ENCODE measurements at regions not wholly inside any gene's neighbourhood (a gene's known extent, or its start where the extent isn't known, plus 50 kb on each side); places are given as distances from the start of the nearest gene placed in this dataset.

- Histone ChIP-seq H3K27ac (no peak overlapping the region), H3F3A (ENCODE audit: low read depth) (no peaks in the 10 kb centered on the region), H3K4me1 (no peaks in the 10 kb centered on the region), H3K4me3 (no peak overlapping the region), H2AFZ (replicated peaks) (no peak overlapping the region), H3K9me3 (ENCODE audit: low read depth) (no peaks in the 10 kb centered on the region), H4K20me1 (ENCODE audit: low read depth) (no peaks in the 10 kb centered on the region), H3K36me3 (no peaks in the 10 kb centered on the region), H3K9ac (no peak overlapping the region), H3K27me3 (no peaks in the 10 kb centered on the region), H3K79me2 (ENCODE audit: low read depth) (no peaks in the 10 kb centered on the region), H3K4me2 (no peak overlapping the region)
- TF ChIP-seq EZH2phosphoT487 (IDR thresholded peaks at IDR 0.05): no peak
- no peak for TF ChIP-seq EZH2 (IDR thresholded peaks at IDR 0.05)
- TF ChIP-seq, protein P1, sequence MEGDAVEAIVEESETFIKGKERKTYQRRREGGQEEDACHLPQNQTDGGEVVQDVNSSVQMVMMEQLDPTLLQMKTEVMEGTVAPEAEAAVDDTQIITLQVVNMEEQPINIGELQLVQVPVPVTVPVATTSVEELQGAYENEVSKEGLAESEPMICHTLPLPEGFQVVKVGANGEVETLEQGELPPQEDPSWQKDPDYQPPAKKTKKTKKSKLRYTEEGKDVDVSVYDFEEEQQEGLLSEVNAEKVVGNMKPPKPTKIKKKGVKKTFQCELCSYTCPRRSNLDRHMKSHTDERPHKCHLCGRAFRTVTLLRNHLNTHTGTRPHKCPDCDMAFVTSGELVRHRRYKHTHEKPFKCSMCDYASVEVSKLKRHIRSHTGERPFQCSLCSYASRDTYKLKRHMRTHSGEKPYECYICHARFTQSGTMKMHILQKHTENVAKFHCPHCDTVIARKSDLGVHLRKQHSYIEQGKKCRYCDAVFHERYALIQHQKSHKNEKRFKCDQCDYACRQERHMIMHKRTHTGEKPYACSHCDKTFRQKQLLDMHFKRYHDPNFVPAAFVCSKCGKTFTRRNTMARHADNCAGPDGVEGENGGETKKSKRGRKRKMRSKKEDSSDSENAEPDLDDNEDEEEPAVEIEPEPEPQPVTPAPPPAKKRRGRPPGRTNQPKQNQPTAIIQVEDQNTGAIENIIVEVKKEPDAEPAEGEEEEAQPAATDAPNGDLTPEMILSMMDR (IDR thresholded peaks at IDR 0.05): no peak
- no peak overlapping the region for H3K27ac Mint-ChIP-seq
- no peaks in the 10 kb centered on the region for H3K27me3 Mint-ChIP-seq (ENCODE audit: insufficient read depth, low read depth)
- no peaks in the 10 kb centered on the region for H3K36me3 Mint-ChIP-seq
- H3K4me1 Mint-ChIP-seq: peaks cover 11% of the 10 kb centered on the region
- no peaks in the 10 kb centered on the region for H3K9me3 Mint-ChIP-seq
- no peak overlapping the region for H3K4me3 Mint-ChIP-seq
- DNase-seq (ENCODE audit: low spot score): no peak
Measured at GRCh38 chr7:125055376-125055775, 125.8 kb upstream of the POT1 start.

- Histone ChIP-seq H3K79me2 (ENCODE audit: low read depth) (no peaks in the 10 kb centered on the region), H3K4me1 (no peaks in the 10 kb centered on the region), H3K4me2 (no peak overlapping the region), H3K36me3 (no peaks in the 10 kb centered on the region), H2AFZ (replicated peaks) (no peak overlapping the region), H3F3A (ENCODE audit: low read depth) (no peaks in the 10 kb centered on the region), H3K9ac (no peak overlapping the region), H3K27me3 (no peaks in the 10 kb centered on the region), H4K20me1 (ENCODE audit: low read depth) (no peaks in the 10 kb centered on the region), H3K4me3 (no peak overlapping the region), H3K9me3 (ENCODE audit: low read depth) (no peaks in the 10 kb centered on the region), H3K27ac (no peak overlapping the region)
- no peak overlapping the region for H3K27ac Mint-ChIP-seq
- DNase-seq (ENCODE audit: low spot score): no peak
- H3K4me3 Mint-ChIP-seq: no peak overlapping the region
- H3K36me3 Mint-ChIP-seq: no peaks in the 10 kb centered on the region
- TF ChIP-seq EZH2phosphoT487 (IDR thresholded peaks at IDR 0.05) (no peak), EZH2 (IDR thresholded peaks at IDR 0.05) (no peak)
- TF ChIP-seq, protein P1 (IDR thresholded peaks at IDR 0.05): no peak
- H3K27me3 Mint-ChIP-seq (ENCODE audit: insufficient read depth, low read depth): no peaks in the 10 kb centered on the region
- H3K4me1 Mint-ChIP-seq: no peaks in the 10 kb centered on the region
- no peaks in the 10 kb centered on the region for H3K9me3 Mint-ChIP-seq
Measured at GRCh38 chr7:125046767-125047166, 117.1 kb upstream of the POT1 start.

GRCh38 chr7:125033506-125033905 is 103.9 kb upstream of the POT1 start:
- Mint-ChIP-seq H3K4me1 (no peaks in the 10 kb centered on the region), H3K36me3 (no peaks in the 10 kb centered on the region), H3K9me3 (no peaks in the 10 kb centered on the region), H3K4me3 (no peak overlapping the region), H3K27me3 (ENCODE audit: insufficient read depth, low read depth) (peaks cover 2% of the 10 kb centered on the region), H3K27ac (peak overlapping the region; percentile 87)
- no peak for DNase-seq (ENCODE audit: low spot score)
- Histone ChIP-seq H3K27ac (no peak overlapping the region), H4K20me1 (ENCODE audit: low read depth) (no peaks in the 10 kb centered on the region), H3K36me3 (no peaks in the 10 kb centered on the region), H3K4me2 (no peak overlapping the region), H3K4me3 (no peak overlapping the region), H3F3A (ENCODE audit: low read depth) (no peaks in the 10 kb centered on the region), H3K9ac (no peak overlapping the region), H3K9me3 (ENCODE audit: low read depth) (no peaks in the 10 kb centered on the region), H3K4me1 (no peaks in the 10 kb centered on the region), H2AFZ (replicated peaks) (no peak overlapping the region), H3K79me2 (ENCODE audit: low read depth) (no peaks in the 10 kb centered on the region), H3K27me3 (no peaks in the 10 kb centered on the region)
- no peak for TF ChIP-seq EZH2 (IDR thresholded peaks at IDR 0.05)
- no peak for TF ChIP-seq EZH2phosphoT487 (IDR thresholded peaks at IDR 0.05)
- TF ChIP-seq, protein P1 (IDR thresholded peaks at IDR 0.05): no peak
